Subcutaneous abdominal adipose tissue (tissue), 5 donors: ENCODE measurements at regions not wholly inside any gene's neighbourhood (a gene's known extent, or its start where the extent isn't known, plus 50 kb on each side); places are given as distances from the start of the nearest gene placed in this dataset.

Experiments used
- H3K27ac ChIP-seq: one replicate; pipeline ENCODE4 v1.7.0; 2013; ENCODE audit warnings: low read depth, mild to moderate bottlenecking, inconsistent platforms, low read length, moderate library complexity
- H3K27me3 ChIP-seq, 5 donors: one replicate each; pipeline ENCODE4 v1.7.0; 2013; ENCODE audit warnings: low read length in 5 of 5, inconsistent platforms in 1 of 5; ENCODE audit not compliant: control insufficient read depth in 5 of 5, insufficient read depth in 4 of 5
- H3K36me3 ChIP-seq, 5 donors: one replicate each; pipeline ENCODE4 v1.7.0; 2013; ENCODE audit warnings: low read length in 5 of 5; ENCODE audit not compliant: control insufficient read depth in 5 of 5, insufficient read depth in 5 of 5
- H3K4me1 ChIP-seq, 5 donors: one replicate each; pipeline ENCODE4 v1.7.0; 2013; ENCODE audit warnings: low read length in 5 of 5, mild to moderate bottlenecking in 3 of 5, moderate library complexity in 1 of 5; ENCODE audit not compliant: control insufficient read depth in 5 of 5, insufficient read depth in 5 of 5
- H3K4me3 ChIP-seq, 5 donors: one replicate each; pipeline ENCODE4 v1.7.0; 2013; ENCODE audit warnings: low read length in 5 of 5, low read depth in 1 of 5
- H3K9ac ChIP-seq, 5 donors: one replicate each; pipeline ENCODE4 v1.7.0; 2013; ENCODE audit warnings: low read length in 5 of 5, mild to moderate bottlenecking in 4 of 5, moderate library complexity in 3 of 5
- H3K9me3 ChIP-seq, 5 donors: one replicate each; pipeline ENCODE4 v1.7.0; 2013; ENCODE audit warnings: low read length in 5 of 5; ENCODE audit not compliant: control insufficient read depth in 5 of 5
- donor health status: healthy.
- donor health status: healthy.
- donor health status: healthy.
- donor health status: healthy.
- donor health status: healthy.

DNA sequence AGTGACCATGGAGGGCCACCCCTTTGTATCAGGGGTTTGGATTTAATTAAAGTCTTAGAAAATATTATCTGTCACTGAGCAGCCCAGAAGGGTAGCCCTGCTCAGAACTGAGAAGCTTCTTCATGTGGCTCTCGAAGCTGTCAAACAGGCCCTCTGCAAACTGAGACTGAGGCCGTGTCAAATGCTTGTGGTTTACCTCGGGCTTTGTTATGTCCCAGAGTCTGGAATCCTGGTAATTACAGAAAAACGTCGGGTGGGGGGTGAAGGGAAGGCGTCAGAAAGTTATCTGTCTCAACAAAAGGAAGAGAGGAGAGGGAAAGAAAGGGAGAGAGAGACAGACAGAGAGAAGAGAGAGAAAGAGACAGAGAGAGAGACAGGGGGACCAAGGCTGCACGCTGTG, 200.8 kb downstream of the BMP7 start:
- H3K36me3 ChIP-seq = no peaks in the 10 kb centered on the region
- no peak overlapping the region for H3K9ac ChIP-seq
- peaks cover 0 to 13% (median 6%) of the 10 kb centered on the region in 5 donors for H3K4me1 ChIP-seq
- no peak overlapping the region for H3K4me3 ChIP-seq
- H3K9me3 ChIP-seq = no peaks in the 10 kb centered on the region
- no peak overlapping the region for H3K27ac ChIP-seq
- peaks cover 21 to 55% (median 29%) of the 10 kb centered on the region in 5 donors for H3K27me3 ChIP-seq

DNA sequence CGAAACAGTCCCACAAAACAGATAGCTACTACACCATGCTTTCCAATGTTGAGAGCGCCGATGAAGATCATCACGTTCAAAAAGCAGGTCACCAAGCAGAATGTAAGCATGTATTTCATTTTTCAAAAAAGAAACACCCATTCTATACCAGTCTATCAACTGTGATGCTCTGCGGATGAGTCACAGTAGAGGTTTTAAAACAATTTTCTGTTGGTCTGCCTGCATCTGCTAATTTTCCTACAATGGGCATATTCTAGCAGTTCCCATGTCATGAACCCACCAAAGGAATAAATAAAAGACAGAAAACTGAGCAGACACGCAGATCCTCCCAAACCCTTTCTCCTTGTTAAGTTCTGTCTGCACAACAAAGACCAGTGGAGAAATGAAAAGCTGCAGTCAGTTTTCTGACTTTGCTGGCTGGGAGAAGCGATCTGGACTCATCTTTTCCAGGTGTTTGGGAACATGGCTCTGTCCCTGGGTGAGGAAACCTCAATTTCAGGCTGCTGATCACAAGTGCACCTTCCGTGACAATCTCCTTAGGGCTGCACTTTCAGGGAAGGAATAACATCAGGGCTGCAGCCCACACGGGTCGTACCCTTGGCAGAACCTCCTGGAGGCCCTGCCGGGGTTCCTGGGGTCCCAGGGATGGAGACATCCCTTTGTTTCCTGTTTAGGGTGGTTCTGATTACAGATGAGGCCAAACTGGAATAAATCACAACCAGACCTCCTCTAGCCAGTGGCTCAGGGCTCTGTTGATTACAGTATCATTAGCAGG, 200.1 kb downstream of the BMP7 start:
- no peaks in the 10 kb centered on the region for H3K36me3 ChIP-seq
- H3K27ac ChIP-seq = no peak overlapping the region
- H3K4me1 ChIP-seq = peaks cover 0 to 13% (median 6%) of the 10 kb centered on the region in 5 donors
- H3K9ac ChIP-seq = no peak overlapping the region
- no peak overlapping the region for H3K4me3 ChIP-seq
- peaks cover 15 to 54% (median 29%) of the 10 kb centered on the region in 5 donors for H3K27me3 ChIP-seq
- H3K9me3 ChIP-seq = no peaks in the 10 kb centered on the region

DNA sequence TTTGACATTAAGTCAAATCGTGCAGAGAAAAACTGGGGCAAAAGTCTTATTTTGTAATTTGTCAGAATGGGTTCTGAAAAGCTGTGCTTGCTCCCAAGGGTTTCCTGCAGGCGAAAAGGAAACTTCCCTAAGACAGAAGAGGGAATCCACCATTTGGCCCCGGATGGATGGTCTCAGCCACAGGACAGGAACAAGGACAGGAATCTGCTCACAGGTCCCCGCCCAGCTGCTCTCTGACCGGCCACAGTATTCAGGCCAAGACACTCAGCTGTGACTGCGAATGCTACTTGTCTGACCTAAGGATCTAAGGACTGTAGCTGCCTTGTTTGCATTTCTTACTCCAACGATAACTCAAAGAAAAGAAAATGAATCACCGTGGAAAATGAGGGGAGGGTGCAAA, 197.0 kb downstream of the BMP7 start:
- no peak overlapping the region for H3K9ac ChIP-seq
- H3K27ac ChIP-seq = no peak overlapping the region
- peaks cover 25 to 57% (median 39%) of the 10 kb centered on the region in 5 donors for H3K27me3 ChIP-seq
- H3K4me1 ChIP-seq = peaks cover 0 to 13% (median 6%) of the 10 kb centered on the region in 5 donors
- peak overlapping the region in 1 of 5 donors; percentile 8 for H3K4me3 ChIP-seq
- no peaks in the 10 kb centered on the region for H3K9me3 ChIP-seq
- no peaks in the 10 kb centered on the region for H3K36me3 ChIP-seq

DNA sequence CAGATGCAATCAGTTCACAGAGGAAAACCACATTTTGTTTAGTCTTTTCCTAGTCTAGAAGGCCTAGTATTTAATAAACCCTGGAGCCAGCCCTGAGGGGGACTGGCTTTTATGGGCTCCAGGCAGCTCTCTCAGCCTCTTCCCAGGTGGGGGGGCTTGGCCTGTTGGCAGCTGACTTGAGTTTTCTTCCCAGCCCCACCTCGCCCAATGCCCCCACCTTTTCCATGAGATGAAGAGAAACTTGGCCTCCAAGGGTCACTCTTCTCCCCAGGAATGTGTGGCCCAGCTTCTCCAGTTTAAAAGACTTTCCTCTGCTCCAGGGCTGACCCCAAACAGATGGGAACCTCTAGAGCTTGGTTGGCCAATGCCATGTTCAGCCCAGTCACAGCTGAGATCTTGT, 196.1 kb downstream of the BMP7 start:
- Histone ChIP-seq H3K9ac (no peak overlapping the region), H3K36me3 (no peaks in the 10 kb centered on the region), H3K4me3 (no peak overlapping the region), H3K27me3 (peaks cover 30 to 56% (median 36%) of the 10 kb centered on the region in 5 donors), H3K9me3 (no peaks in the 10 kb centered on the region), H3K4me1 (peaks cover 0 to 13% (median 6%) of the 10 kb centered on the region in 5 donors), H3K27ac (no peak overlapping the region)

DNA sequence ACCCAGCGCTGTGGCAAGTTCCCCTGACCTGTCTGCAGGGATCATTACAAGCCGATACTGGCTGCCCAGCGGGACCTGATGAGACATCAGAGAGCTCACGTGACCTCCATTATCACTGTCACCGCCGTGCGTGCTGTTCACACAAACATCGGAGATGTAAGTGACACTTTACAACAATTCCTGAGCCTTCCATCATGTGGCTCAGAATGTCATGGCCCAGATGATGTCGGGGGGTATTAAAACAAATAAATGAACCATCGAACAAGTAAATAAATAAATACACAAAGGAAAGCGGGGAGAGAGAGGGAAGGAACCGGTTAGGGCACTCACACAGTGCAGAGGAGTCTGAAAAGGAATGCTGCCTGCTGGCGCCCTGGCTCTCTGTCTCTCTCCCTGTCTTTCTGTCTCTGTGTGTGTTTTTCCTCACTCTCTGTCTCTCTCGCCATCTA, 195.1 kb downstream of the BMP7 start:
- Histone ChIP-seq H3K36me3 (no peaks in the 10 kb centered on the region), H3K4me1 (peaks cover 0 to 13% (median 6%) of the 10 kb centered on the region in 5 donors)

DNA sequence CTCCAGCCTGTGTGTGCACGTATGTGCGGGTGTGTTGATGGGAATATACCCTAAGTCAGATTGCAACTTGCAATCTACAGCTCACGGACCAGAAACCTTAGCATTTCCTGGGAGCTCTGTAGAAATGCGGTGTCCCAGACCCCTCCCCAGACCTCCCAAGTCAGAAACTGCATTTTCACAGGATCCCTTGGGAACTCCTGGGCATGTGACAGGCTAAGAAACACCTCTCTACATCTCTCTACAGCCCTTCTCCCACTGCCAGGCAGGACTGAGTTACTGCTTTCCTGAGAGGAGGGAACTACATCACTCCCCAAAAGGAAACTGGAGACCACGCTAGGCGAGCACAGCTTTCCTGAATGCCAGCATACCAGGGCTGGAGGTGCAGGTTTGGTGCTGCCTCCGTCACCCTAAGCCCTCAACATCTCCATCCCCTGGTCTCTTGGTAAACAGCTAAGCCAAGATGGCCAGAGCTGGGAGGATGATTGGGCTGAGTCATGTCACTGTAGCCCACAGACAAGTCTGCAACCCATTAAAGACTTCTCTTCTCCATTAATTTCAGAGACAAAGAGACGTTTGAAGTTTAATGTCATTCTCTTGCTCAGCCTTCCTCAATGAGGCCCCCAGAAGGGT, 194.4 kb downstream of the BMP7 start:
- H3K4me1 ChIP-seq = peaks cover 0 to 13% (median 6%) of the 10 kb centered on the region in 5 donors
- no peak overlapping the region for H3K9ac ChIP-seq
- H3K4me3 ChIP-seq = no peak overlapping the region
- H3K27me3 ChIP-seq = peaks cover 25 to 42% (median 32%) of the 10 kb centered on the region in 5 donors
- H3K36me3 ChIP-seq = no peaks in the 10 kb centered on the region
- H3K9me3 ChIP-seq = peaks cover 0 to 4% (median 1%) of the 10 kb centered on the region in 5 donors
- H3K27ac ChIP-seq = no peak overlapping the region

More for the DNA sequence above, 195.1 kb downstream of the BMP7 start:
- H3K9me3 ChIP-seq = no peaks in the 10 kb centered on the region
- H3K4me3 ChIP-seq = no peak overlapping the region
- H3K27ac ChIP-seq = no peak overlapping the region
- H3K9ac ChIP-seq = no peak overlapping the region
- peaks cover 30 to 48% (median 34%) of the 10 kb centered on the region in 5 donors for H3K27me3 ChIP-seq

DNA sequence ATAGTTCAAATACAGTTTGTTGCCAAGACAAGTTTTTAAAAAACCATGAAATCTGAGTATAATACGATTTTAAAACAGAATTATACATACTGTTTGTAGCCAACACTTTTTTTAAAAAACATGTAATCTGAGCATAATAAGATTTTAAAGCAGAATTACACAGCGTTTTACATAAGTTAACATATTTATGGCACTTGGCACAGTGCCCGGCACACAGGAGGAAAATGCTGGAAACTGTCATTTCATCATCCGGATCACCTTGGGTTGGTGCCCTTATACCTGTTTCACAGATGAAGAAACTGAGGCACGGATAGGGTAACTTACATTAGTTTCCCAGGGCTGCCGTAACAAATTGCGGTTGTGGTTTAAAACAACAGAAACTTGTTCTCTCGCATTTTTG, 193.0 kb downstream of the BMP7 start:
- Histone ChIP-seq H3K36me3 (no peaks in the 10 kb centered on the region), H3K27ac (no peak overlapping the region), H3K27me3 (peaks cover 25 to 42% (median 32%) of the 10 kb centered on the region in 5 donors), H3K9ac (no peak overlapping the region), H3K9me3 (peaks cover 2 to 17% (median 11%) of the 10 kb centered on the region in 5 donors), H3K4me3 (no peak overlapping the region), H3K4me1 (peaks cover 0 to 13% (median 6%) of the 10 kb centered on the region in 5 donors)

DNA sequence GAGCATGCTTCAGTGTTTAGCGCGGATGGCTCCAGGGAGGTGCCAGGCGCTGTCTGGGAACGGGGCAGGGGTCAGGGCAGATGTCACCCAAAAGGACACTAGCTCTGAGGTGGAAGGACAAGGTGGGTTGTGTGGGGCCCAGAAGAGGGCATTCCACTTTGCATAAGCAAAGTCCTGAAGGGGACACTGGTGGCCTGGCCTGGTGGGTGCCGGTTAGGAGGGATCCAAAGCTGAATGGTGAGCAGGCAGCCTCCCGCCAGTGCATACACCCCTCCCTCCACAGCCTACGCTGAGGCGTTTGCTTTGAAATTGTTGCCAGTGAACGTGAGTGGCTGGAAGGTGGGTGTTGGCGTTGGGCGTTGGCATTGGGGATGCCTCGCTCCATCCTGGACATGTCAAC, 192.1 kb downstream of the BMP7 start:
- H3K36me3 ChIP-seq = no peaks in the 10 kb centered on the region
- no peak overlapping the region for H3K4me3 ChIP-seq
- peaks cover 7 to 27% (median 18%) of the 10 kb centered on the region in 5 donors for H3K9me3 ChIP-seq
- H3K4me1 ChIP-seq = peaks cover 0 to 7% (median 5%) of the 10 kb centered on the region in 5 donors
- H3K27ac ChIP-seq = no peak overlapping the region
- H3K27me3 ChIP-seq = peaks cover 25 to 41% (median 32%) of the 10 kb centered on the region in 5 donors
- no peak overlapping the region for H3K9ac ChIP-seq

DNA sequence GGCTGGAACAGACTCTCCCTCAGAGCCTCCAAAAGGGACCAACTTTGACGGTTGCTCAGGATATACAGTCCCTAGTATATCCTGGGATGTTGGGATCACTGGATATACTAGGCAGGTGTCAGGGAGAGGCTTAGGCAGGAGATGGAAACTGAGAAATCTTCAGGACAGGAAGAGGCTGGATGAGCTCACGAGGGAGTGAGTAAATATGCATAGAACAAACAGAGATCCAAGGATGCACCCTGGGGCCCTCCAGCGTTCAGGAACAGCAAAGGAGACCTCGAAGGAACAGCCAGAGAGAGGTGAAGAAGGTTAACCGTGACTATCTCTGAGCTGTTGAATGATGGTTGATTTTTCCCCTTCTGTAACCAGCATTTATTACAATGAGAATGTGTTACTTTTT, 191.3 kb downstream of the BMP7 start:
- H3K4me1 ChIP-seq = no peaks in the 10 kb centered on the region
- H3K4me3 ChIP-seq = no peak overlapping the region
- H3K27ac ChIP-seq = no peak overlapping the region
- peaks cover 25 to 35% (median 31%) of the 10 kb centered on the region in 5 donors for H3K27me3 ChIP-seq
- no peak overlapping the region for H3K9ac ChIP-seq
- peaks cover 9 to 35% (median 25%) of the 10 kb centered on the region in 5 donors for H3K9me3 ChIP-seq
- H3K36me3 ChIP-seq = no peaks in the 10 kb centered on the region

DNA sequence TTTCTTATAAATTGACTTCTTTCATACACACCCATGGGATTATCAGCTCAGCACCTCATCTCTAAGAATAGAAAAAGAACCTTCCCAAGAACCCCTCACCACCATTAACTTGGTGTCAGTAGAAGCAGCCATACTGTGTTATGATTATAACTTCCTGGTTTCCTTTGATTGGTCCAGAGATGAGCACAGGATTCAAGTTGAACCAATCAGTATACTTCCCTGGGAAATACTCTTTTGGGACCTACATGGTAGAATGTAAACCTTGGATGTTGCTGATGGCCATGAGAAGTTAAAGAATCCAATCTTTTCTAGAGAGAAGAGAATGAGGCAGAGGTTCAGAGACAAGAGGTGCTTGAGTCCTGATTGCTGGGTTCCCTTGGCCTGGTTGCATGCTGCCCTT, 190.8 kb downstream of the BMP7 start:
- Histone ChIP-seq H3K27ac (no peak overlapping the region), H3K4me3 (no peak overlapping the region), H3K9me3 (peaks cover 9 to 37% (median 29%) of the 10 kb centered on the region in 5 donors), H3K4me1 (no peaks in the 10 kb centered on the region), H3K36me3 (no peaks in the 10 kb centered on the region), H3K27me3 (peaks cover 25 to 33% (median 29%) of the 10 kb centered on the region in 5 donors), H3K9ac (no peak overlapping the region)
